Tibial nerve (tissue), 4 donors: ENCODE measurements at regions not wholly inside any gene's neighbourhood (a gene's known extent, or its start where the extent isn't known, plus 50 kb on each side); places are given as distances from the start of the nearest gene placed in this dataset.
"Not testable (repeated sequence)": the region's sequence is repeated elsewhere in the genome, so short reads cannot be mapped to it uniquely, and the experiment has no call there.

Source experiments
- DNase-seq, 2 donors: peaks; one replicate each; pipeline ENCODE4 v3.0.0-alpha.2; 2019; ENCODE audit warnings: low spot score in 2 of 2
- H3K27ac ChIP-seq, 4 donors: fragments of 200-600 bp; sonication (generic) in 3 of 4; one replicate each; pipeline ENCODE4 v1.5.1; 2017 to 2019; ENCODE audit warnings: mild to moderate bottlenecking in 1 of 4
- H3K27me3 ChIP-seq, 2 donors: fragments of 200-600 bp; sonication (generic) in 1 of 2; one replicate each; pipeline versions ENCODE4 v1.5.1 to v1.6.0; 2017 to 2019
- H3K36me3 ChIP-seq, 3 donors: fragments of 200-600 bp; sonication (generic); one replicate each; pipeline ENCODE4 v1.5.1; 2018 to 2019
- H3K4me1 ChIP-seq, 4 donors: fragments of 200-600 bp; sonication (generic) in 3 of 4; one replicate each; pipeline ENCODE4 v1.5.1; 2017 to 2019
- H3K4me3 ChIP-seq, 4 donors: fragments of 200-600 bp; sonication (generic) in 3 of 4; one replicate each; pipeline ENCODE4 v1.5.1; 2017 to 2019; ENCODE audit warnings: mild to moderate bottlenecking in 1 of 4, moderate library complexity in 1 of 4
- H3K9me3 ChIP-seq, 4 donors: fragments of 200-600 bp; sonication (generic) in 3 of 4; one replicate each; pipeline ENCODE4 v1.5.1; 2017 to 2019
- CTCF ChIP-seq, 5 experiments: fragments of 200-600 bp in 3 of 5; fragments of 450-650 bp in 2 of 5; sonication (generic) in 3 of 5; IDR thresholded peaks; one replicate each; pipeline ENCODE4 v1.5.1; 2016 to 2019; ENCODE audit warnings: antibody characterized with exemption in 5 of 5, mild to moderate bottlenecking in 3 of 5, moderate library complexity in 2 of 5
- EP300 ChIP-seq, 2 donors: sonication (generic); formaldehyde crosslinking; IDR thresholded peaks; one replicate each; pipeline ENCODE4 v1.6.1; 2017; ENCODE audit warnings: antibody characterized with exemption in 2 of 2, mild to moderate bottlenecking in 1 of 2
- POLR2A ChIP-seq, 2 donors: fragments of 450-650 bp; IDR thresholded peaks; one replicate each; pipeline ENCODE4 v1.6.1; 2017; ENCODE audit warnings: antibody characterized with exemption in 2 of 2, mild to moderate bottlenecking in 2 of 2, moderate library complexity in 2 of 2
- WGBS, 2 donors: methylation state at CpG; one replicate each; pipeline ENCODE4 v1.1.5; 2018; 5-methylcytosine and 5-hydroxymethylcytosine counted together

GRCh38 chr3:104939196-104939595 lies 427.5 kb upstream of the ALCAM start:
- Histone ChIP-seq H3K36me3 (no peaks in the 10 kb centered on the region), H3K4me1 (no peaks in the 10 kb centered on the region), H3K27me3 (no peaks in the 10 kb centered on the region), H3K4me3 (no peak overlapping the region), H3K27ac (no peak overlapping the region), H3K9me3 (no peaks in the 10 kb centered on the region)
- TF ChIP-seq POLR2A (IDR thresholded peaks at IDR 0.05), result no peak
- no peak for TF ChIP-seq EP300 (IDR thresholded peaks at IDR 0.05)
- no peak for TF ChIP-seq CTCF (IDR thresholded peaks at IDR 0.05)
- DNase-seq, result no peak
- WGBS, 2 donors, result 43 to 63% methylated on average over 1 of the region's 1 CpG

DNA sequence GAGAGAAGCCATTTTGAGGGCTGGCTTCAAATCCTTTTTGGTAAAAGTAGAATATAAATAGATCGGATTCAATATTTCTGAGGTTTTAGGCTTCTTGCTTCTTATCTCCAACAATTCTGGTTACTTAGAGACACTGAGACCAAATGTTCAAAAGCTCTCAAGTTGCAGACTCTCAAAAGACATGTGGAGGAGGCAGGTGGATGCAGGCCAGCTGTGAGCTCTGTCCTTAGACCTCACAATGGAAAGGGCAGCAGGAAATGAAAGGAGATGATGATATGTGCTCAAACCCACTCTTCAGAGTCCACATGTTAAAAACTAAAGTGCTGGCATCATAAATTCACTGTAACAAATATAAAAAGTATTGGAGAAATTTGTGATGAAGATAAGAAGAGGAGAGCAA lies 424.9 kb upstream of the ALCAM start:
- H3K9me3 ChIP-seq, result peaks cover 0 to 5% (median 0%) of the 10 kb centered on the region in 4 donors
- H3K4me3 ChIP-seq, result no peak overlapping the region
- WGBS, 2 donors, result 89 to 91% methylated on average over 1 of the region's 1 CpG
- no peaks in the 10 kb centered on the region for H3K36me3 ChIP-seq
- no peaks in the 10 kb centered on the region for H3K4me1 ChIP-seq
- TF ChIP-seq CTCF (IDR thresholded peaks at IDR 0.05) (no peak), EP300 (IDR thresholded peaks at IDR 0.05) (no peak), POLR2A (IDR thresholded peaks at IDR 0.05) (no peak)
- no peaks in the 10 kb centered on the region for H3K27me3 ChIP-seq
- H3K27ac ChIP-seq, result no peak overlapping the region
- DNase-seq, result no peak

DNA sequence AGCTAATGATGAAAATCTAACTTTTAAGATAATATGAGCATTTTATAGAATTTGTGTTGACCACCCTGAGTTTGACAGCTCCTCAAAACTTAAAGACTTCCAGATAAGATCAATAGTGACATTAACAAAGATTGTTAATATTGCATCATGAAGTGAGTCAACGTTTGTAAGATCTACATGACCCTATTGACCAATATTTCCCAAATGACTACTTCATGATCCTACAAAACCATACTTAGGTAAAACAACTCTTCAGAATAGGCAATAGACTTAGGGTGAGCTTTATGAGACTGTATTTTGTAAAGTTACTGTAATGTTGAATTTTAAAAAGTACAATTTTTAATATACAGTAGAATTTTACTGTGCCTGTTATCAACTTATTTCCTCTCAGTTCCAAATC lies 422.7 kb upstream of the ALCAM start:
- H3K27ac ChIP-seq, result no peak overlapping the region
- no peak overlapping the region for H3K4me3 ChIP-seq
- no peaks in the 10 kb centered on the region for H3K36me3 ChIP-seq
- no peaks in the 10 kb centered on the region for H3K27me3 ChIP-seq
- no peak for TF ChIP-seq POLR2A (IDR thresholded peaks at IDR 0.05)
- no peak for TF ChIP-seq EP300 (IDR thresholded peaks at IDR 0.05)
- TF ChIP-seq CTCF (IDR thresholded peaks at IDR 0.05), result no peak
- H3K9me3 ChIP-seq, result peaks cover 0 to 5% (median 0%) of the 10 kb centered on the region in 4 donors
- no peaks in the 10 kb centered on the region for H3K4me1 ChIP-seq
- no peak for DNase-seq
- WGBS, 2 donors, result 40 to 48% methylated on average over 1 of the region's 1 CpG

GRCh38 chr3:104947943-104948342 lies 418.8 kb upstream of the ALCAM start:
- H3K36me3 ChIP-seq, result no peaks in the 10 kb centered on the region
- peaks cover 0 to 5% (median 0%) of the 10 kb centered on the region in 4 donors for H3K9me3 ChIP-seq
- no peak for DNase-seq
- no peak overlapping the region for H3K4me3 ChIP-seq
- 31 to 54% methylated on average over 3 of the region's 3 CpGs for WGBS, 2 donors
- H3K4me1 ChIP-seq, result peaks cover 0 to 11% (median 0%) of the 10 kb centered on the region in 4 donors
- TF ChIP-seq CTCF (IDR thresholded peaks at IDR 0.05), result no peak
- TF ChIP-seq POLR2A (IDR thresholded peaks at IDR 0.05), result no peak
- TF ChIP-seq EP300 (IDR thresholded peaks at IDR 0.05), result no peak
- H3K27me3 ChIP-seq, result no peaks in the 10 kb centered on the region
- no peak overlapping the region for H3K27ac ChIP-seq

GRCh38 chr3:104949810-104950209 lies 416.9 kb upstream of the ALCAM start:
- not testable (repeated sequence) for DNase-seq, H3K36me3 ChIP-seq, H3K9me3 ChIP-seq, H3K4me3 ChIP-seq, H3K27me3 ChIP-seq, H3K27ac ChIP-seq
- 76 to 87% methylated on average over 4 of the region's 4 CpGs for WGBS, 2 donors
- peaks cover 0 to 11% (median 0%) of the 10 kb centered on the region in 4 donors for H3K4me1 ChIP-seq

- TF ChIP-seq POLR2A (IDR thresholded peaks at IDR 0.05) (no peak), CTCF (IDR thresholded peaks at IDR 0.05) (no peak), EP300 (IDR thresholded peaks at IDR 0.05) (no peak)
- H3K9me3 ChIP-seq, result no peaks in the 10 kb centered on the region
- H3K4me3 ChIP-seq, result no peak overlapping the region
- no peak overlapping the region for H3K27ac ChIP-seq
- no peaks in the 10 kb centered on the region for H3K27me3 ChIP-seq
- H3K36me3 ChIP-seq, result no peaks in the 10 kb centered on the region
- 73 to 79% methylated on average over 2 of the region's 2 CpGs for WGBS, 2 donors
- H3K4me1 ChIP-seq, result peaks cover 0 to 11% (median 0%) of the 10 kb centered on the region in 4 donors
- no peak for DNase-seq
Measured at GRCh38 chr3:104951426-104951825, 415.3 kb upstream of the ALCAM start.
